GM19468 (cell line): ENCODE measurements at regions not wholly inside any gene's neighbourhood (a gene's known extent, or its start where the extent isn't known, plus 50 kb on each side); places are given as distances from the start of the nearest gene placed in this dataset.
"Not testable (repeated sequence)": the region's sequence is repeated elsewhere in the genome, so short reads cannot be mapped to it uniquely, and the experiment has no call there.

Source experiments
- ATAC-seq: cut with Tn5 transposase; IDR thresholded peaks from one replicate; pipeline ENCODE4 v1.9.1; 2021; ENCODE audit warnings: mild to moderate bottlenecking, moderate library complexity, moderate number of reproducible peaks; ENCODE audit not compliant: unreplicated experiment; ENCODE audit errors: extremely low read depth

- ATAC-seq = no peak
Observed at GRCh38 chr10:56109454-56109853, 251.6 kb downstream of the ZWINT start.

DNA sequence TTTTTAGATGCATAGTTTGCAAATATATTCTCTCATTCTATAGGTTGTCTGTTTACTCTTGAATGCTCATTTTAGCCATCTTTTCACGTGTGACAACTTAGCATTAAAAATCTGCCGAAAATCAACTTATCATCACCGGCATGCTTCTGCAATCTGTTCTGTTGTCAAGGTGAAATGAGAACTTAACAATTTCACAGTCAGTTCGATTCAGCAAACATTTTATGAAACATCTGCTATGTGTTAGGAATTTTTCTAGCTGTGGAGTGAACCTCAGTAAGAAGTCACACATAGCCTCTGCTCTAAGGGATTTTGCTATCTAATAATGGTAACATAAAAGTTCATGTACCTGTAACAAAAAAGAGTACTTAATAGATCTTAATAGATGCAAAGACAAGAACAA is 256.1 kb downstream of the ZWINT start:
- ATAC-seq = no peak

- ATAC-seq = no peak
Observed at GRCh38 chr10:56104487-56104886, 256.6 kb downstream of the ZWINT start.

GRCh38 chr10:56096226-56096517 is 264.9 kb downstream of the ZWINT start:
- ATAC-seq = no peak

DNA sequence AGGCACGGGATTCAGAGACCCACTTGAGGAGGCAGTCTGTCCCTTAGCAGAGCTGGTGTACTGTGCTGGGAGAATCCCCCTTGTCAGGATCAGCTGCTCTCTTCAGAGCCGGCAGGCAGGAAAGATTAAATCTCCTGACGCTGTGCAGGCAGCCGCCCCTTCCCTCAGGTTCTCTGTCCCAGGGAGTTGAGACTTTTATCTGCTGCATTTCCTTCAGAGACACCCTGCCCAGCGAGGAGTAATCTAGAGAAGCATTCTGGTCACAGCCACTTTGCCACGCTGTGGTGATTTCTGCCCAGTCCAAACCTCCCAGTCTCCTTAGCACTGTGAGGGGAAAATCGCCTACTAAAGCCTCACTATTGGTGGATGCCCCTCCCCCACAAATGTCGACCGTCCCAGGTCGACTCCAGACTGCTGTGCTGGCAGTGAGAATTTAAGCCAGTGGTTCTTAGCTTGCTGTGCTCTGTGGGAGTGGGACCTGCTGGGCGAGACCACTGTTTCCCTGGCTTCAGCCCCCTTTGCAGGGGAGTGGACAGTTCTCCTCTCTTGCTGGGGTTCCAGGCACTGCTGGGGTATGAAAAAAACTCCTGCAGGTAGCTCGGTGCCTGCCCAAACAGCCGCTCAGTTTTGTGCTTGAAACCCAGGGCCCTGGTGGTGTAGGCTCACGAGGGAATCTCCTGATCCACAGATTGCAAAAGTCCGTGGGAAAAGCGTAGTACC is 265.4 kb downstream of the ZWINT start:
- ATAC-seq = no peak

DNA sequence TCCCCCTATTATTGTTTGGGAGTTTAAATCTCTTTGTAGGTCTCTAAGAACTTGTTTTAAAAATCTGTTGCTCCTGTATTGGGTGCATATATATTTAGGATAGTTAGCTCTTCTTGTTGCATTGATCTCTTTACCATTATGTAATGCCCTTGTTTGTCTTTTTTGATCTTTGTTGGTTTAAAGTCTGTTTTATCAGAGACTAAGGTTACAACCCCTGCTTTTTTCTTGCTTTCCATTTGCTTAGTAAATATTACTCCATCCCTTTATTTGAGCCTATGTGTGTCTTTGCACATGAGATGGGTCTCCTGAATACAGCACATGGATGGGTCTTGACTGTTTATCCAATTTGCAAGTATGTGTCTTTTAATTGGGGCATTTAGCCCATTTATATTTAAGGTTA is 267.4 kb downstream of the ZWINT start:
- not testable (repeated sequence) for ATAC-seq

- no peak for ATAC-seq
Observed at GRCh38 chr10:56091872-56092271, 269.2 kb downstream of the ZWINT start.

GRCh38 chr10:56090914-56091540 is 270.0 kb downstream of the ZWINT start:
- ATAC-seq = no peak

DNA sequence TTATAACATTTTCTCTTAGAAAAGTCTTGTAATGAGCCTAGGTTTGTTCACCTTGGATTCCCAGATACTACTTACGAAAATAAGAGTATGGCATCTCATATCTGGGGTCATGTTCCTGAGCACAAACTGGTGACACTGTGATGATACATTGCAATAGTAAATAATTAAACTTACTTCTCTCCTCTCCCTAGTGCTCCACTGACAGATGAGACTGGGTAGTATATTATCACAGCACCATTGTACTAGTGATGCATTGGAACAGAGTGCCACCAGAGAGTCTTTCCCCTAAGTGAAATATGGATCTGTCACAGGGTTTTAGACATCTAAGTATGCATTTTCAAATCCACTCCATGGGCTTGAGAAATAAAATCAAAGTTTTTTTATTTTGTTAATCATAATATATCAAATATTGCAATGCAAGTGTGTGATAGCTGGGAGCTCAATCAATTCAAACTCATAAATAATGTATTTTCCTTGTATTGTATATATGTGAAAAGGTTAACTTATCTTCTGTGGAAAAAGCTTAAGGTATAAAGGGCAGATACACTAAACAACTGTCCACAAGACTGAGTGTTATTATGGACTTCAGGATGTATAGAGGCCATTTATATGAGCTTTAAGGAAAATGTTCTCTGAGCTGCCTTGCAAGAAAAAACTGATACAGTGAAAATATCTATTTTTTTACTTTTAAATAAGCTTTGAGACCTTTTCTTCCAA is 275.5 kb downstream of the ZWINT start:
- no peak for ATAC-seq

DNA sequence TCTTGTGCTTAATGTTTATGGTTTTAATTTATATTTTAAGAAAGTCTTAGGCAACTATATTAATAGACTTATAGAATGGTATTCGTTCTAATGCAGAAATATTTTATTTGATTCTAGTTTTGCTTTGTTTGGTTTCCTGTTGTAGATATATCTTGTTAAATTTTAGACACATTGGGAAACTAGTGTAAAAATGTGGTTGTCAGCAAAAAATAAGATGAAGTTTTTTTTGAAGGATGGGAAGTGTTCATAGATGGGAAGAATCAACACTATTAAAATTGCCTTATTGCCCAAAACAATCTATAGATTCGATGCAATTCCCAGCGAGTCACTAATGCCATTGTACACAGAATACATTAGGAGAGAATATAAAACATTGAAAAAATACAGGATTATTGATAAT is 278.9 kb downstream of the ZWINT start:
- ATAC-seq = no peak

DNA sequence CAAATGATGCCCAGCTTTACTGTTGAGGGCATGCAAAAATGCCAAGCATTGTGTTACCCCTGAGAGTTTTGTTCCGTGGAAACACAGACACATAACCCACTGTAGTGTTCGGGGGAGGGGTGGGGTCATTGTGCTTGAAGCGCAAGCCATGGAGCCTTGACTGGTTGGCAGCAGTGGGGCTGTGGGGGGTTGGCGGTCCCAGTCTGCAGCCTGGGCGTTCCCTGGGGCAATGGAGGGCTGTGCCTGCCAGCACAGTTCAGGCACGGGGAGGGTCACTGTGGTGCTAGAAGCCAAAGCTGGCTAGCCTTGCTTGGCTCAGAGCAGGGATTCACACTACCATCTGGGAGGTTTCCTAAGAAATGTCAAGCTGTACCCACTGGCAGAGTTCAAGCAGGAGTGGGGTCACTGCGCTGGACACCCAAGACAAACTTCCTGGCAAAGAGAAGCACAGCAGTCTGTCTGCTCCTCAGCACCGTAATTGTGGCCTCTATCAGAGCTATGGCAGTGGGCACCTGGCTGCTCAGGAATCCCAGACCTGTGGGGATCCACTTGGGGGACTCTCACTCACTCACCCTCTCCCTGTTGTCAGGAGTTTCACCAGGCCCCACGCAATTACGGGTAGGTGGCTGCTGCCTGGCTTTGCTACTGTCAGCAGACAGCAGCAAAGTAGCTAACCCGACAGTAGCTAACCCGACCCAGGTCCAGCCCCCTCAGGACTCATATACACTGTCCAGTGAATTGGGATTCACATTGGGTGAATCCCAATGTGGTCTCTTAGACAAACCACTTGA is 292.4 kb downstream of the ZWINT start:
- no peak for ATAC-seq

GRCh38 chr10:56068040-56068439 is 293.0 kb downstream of the ZWINT start:
- ATAC-seq = no peak

GRCh38 chr10:56063642-56064041 is 297.4 kb downstream of the ZWINT start:
- ATAC-seq = no peak

- no peak for ATAC-seq
Observed at GRCh38 chr10:56057860-56058259, 303.2 kb downstream of the ZWINT start.

DNA sequence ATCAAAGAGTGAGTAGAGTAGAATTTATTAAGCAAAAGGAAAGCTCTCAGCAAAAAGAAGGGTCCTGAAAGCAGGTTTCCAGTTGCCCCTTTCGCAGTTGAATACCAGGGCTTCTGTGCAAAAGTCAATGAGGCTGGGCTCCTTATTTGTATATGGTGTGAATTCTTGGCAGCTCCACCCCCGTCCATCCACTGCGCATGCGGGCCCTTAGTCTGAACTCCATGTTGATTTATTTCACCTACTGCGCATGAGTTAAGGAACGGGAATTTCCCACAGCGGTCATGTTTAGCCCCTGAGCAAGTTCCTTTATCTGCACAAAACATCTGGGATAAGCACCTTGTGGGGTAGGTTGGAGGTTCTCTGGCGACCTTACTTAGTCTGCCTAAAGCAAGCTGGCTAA is 325.6 kb downstream of the ZWINT start:
- no peak for ATAC-seq

DNA sequence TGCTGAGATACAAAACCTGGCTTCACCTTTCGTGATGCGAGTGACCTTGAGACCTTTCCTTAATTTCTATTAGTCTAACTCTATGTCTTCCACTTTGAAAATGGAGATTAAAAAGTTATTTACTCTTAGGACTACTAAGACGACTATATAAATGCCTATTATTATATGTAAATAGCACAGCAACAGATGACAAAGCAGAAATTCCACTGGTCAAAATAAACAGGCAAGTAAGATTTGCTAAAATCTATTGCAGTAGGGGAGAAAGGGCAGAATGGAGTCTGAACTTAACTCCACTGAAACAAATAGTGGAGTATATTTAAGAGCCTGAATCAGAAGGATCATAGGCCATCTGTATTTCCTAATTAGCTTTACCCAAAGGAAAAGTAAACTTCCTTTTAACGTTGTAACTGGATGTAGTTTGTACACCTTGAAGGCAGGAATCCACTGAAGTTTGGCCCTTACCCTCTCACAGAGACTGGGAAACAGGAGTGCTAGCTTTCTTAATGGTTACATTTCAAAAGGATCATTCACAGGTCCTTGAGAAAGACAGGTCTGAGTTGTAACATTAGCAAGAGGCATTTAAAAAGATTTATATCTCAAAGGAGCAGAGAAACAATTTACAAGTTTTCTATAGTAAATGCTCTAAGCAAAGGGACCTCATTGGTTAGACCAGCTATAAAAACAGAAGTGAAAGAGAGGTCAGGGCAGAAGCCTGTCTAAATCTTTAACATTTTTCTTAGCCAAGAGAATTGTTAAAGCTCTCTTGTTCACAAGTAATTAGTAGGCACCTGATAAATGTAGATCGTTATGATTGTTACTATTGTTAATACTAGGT is 332.5 kb downstream of the ZWINT start:
- no peak for ATAC-seq

- no peak for ATAC-seq
Observed at GRCh38 chr10:56012101-56012500, 349.0 kb downstream of the ZWINT start.

DNA sequence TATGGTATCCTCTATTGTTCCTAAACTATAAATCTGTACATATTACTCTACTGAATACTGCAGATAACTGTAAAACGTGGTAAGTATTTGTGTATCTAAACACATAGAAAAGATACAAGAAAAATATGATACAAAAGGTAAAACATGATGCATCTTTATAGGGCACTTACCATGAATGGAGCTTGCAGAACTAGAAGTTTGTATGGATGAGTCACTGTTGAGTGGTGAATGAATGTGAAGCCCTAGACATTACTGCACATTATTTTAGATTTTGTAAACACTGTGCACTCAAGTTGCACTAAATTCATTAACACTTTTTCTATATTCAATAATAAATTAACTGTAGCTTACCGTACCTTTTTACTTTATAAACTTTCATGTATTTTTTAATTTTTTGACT is 357.5 kb downstream of the ZWINT start:
- no peak for ATAC-seq

DNA sequence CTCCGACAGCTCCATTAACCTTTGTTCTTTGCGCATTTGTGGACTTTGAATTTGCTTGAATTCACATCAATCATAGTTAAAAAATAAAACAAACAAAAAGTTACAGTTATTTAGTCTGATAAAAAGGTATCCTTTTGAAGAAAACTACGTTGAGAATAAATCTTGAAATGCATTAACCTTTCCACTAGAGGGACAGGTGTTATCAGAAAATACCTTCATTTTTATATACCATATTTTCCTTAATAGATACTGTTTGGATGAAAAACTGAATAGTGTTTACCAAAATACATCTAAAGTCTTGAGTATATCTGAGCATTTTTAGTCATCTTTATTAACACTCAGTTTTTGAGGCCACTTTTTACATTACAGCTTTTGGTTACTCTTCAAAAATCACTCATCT is 371.9 kb downstream of the ZWINT start:
- no peak for ATAC-seq

GRCh38 chr10:55979203-55979602 is 381.9 kb downstream of the ZWINT start:
- ATAC-seq = no peak
